NCI-H187 treated with DMSO at 0.1 percent for 48 hours (cell line): ENCODE measurements at regions not wholly inside any gene's neighbourhood (a gene's known extent, or its start where the extent isn't known, plus 50 kb on each side); places are given as distances from the start of the nearest gene placed in this dataset.
"Not testable (repeated sequence)": the region's sequence is repeated elsewhere in the genome, so short reads cannot be mapped to it uniquely, and the experiment has no call there.

Experiments
- DNase-seq: peaks from one replicate; lab custom pipeline; 2025; lab: John Stamatoyannopoulos, UW

- no peak for DNase-seq
Observed at GRCh38 chr20:51958099-51959065, 156.1 kb upstream of the SALL4 start.

GRCh38 chr20:51955756-51956155 lies 153.4 kb upstream of the SALL4 start:
- DNase-seq: no peak

GRCh38 chr20:51953731-51954340 lies 151.5 kb upstream of the SALL4 start:
- no peak for DNase-seq

- no peak for DNase-seq
Observed at GRCh38 chr20:51950926-51951325, 148.6 kb upstream of the SALL4 start.

- DNase-seq: no peak
Observed at GRCh38 chr20:51946586-51946985, 144.3 kb upstream of the SALL4 start.

DNA sequence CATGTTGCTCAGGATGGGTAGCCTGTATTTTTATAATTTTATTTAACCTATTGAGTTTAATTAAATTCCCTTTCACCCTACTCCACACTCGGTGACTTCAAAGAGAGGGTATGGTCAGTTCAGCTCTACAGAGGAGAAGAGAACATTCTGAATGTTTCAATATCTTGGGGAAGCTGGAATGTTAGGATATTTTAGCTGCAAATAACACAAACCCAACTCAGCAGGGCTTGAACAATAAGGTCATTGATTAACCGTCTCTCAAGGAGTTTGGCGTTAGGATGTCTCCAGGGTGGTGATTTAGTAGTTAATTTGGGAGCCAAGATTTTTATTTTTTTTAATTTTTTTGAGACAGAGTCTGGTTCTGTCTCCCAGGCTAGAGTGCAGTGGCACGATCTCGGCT lies 143.6 kb upstream of the SALL4 start:
- no peak for DNase-seq

DNA sequence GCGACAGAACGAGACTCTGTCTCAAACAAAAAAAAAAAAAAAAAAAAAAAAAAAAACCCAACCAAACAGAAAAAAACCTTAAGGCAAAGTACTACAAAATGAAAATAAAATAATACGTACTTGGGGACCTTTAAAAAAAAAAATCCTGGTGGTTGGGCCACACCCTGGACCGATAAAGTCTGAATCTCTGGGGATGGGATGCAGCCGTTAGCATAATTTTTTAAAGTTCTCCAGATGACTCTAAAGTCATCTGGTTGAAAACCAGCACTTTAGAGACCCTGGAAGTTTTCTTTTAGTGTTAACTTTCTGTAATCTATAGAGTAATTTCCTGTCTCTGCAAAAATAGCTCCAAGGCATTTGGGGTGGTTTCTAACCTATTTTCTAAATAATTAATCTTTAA lies 142.9 kb upstream of the SALL4 start:
- no peak for DNase-seq

- DNase-seq: no peak
Observed at GRCh38 chr20:51943761-51944160, 141.4 kb upstream of the SALL4 start.

DNA sequence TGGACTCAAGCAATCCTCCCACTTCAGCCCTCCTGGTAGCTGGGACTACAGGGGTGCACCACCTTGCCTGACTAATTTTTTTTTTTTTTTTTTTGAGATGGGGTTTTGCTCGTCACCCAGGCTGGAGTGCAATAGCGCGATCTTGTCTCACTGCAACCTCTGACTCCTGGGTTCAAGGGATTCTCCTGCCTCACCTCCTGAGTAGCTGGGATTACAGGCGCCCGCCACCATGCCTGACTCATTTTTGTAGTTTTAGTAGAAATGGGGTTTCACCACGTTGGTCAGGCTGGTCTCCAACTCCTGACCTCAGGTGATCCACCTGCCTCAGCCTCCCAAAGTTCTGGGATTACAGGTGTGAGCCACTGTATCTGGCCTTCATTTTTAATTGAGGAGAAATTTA lies 141.0 kb upstream of the SALL4 start:
- DNase-seq: not testable (repeated sequence)

- no peak for DNase-seq
Observed at GRCh38 chr20:51941503-51941902, 139.2 kb upstream of the SALL4 start.

- no peak for DNase-seq
Observed at GRCh38 chr20:51939259-51939585, 136.9 kb upstream of the SALL4 start.

DNA sequence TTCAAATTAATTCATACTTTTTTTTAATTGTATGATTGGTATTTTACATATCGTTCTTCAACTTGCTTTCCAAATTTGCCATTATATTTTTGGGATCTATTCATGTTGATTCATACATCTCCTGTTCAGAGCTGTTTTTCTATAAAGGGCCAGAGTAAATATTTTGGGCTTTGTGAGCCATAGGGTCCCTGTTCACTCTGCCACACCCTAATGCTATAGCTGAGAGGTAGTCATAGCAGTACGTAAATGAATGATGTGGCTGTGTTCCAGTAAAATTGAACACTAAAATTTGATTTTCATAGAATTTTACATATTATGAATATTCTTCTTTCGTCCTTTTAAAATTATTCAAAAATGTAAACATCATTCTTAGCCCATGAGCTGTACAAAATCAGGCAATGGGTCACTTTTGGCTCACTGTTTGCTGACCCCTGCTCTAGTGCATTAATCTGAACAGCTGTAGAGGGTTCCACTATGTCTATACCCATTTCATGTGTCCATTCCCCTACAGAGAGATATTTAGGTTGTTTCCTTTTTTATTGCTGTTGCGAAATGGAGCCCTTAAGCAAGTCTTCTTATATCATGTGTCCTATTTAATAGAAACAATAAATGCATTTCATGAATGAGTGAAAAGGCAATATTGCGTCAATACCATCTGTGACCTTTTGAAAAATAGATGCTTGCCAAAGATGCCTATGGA lies 136.4 kb upstream of the SALL4 start:
- no peak for DNase-seq

DNA sequence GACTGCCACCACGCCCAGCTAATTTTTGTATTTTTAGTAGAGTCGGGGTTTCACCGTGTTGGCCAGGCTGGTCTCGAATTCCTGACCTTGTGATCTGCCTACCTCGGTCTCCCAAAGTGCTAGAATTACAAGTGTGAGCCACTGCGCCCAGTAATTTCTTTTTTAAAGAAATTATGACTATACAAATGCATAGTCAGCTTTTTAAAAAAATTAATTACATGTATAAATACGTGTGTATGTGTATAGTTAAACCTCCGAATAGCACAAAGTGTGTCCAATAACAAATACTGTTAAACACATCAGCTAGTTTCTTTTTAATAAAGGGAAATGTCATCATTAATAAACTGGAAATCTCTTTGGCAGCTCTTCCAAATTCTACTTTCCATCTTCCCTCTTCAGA lies 135.5 kb upstream of the SALL4 start:
- no peak for DNase-seq

GRCh38 chr20:51936377-51936776 lies 134.1 kb upstream of the SALL4 start:
- no peak for DNase-seq

- no peak for DNase-seq
Observed at GRCh38 chr20:51935003-51935358, 132.7 kb upstream of the SALL4 start.

- no peak for DNase-seq
Observed at GRCh38 chr20:51934301-51935002, 132.1 kb upstream of the SALL4 start.

DNA sequence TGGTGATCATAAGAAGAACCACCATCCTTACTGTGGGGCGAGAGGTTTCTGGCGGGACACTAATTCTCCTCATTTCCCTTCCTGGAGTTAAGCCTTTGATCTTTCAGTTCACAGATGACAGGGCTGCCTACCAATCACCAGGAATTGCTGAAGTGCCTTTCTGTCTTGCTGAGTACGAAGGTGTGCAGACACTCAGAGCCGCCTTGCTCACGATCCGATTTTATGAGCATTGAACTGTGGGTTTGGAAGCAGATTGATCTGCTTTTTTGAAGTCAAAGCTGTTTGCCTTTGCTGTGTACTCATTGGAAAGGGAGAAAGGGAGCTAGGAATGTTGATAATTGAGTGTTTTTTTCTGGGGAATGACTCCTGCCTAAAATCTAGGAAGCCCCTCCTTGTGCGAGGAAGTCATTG lies 129.1 kb upstream of the SALL4 start:
- DNase-seq: no peak

DNA sequence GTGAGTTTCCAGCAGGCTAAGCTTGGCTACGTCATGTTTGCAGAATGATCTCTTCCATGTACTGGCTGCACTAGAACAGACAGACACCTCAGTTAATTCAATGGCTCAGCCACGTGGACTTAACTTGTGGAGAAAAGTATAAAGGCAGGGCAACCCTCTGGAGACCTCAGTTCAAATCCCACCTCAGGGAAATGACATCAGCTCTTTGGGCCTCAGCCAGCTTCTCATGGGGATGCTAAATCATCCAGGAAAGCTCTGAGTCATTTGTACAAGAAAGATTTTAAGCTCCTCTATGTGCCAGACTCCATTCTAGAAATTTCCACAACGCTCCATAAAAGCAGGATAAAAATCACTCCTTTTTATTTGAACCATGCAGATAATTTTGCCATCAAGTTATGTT lies 128.5 kb upstream of the SALL4 start:
- DNase-seq: no peak

- DNase-seq: no peak
Observed at GRCh38 chr20:51928931-51929330, 126.6 kb upstream of the SALL4 start.

DNA sequence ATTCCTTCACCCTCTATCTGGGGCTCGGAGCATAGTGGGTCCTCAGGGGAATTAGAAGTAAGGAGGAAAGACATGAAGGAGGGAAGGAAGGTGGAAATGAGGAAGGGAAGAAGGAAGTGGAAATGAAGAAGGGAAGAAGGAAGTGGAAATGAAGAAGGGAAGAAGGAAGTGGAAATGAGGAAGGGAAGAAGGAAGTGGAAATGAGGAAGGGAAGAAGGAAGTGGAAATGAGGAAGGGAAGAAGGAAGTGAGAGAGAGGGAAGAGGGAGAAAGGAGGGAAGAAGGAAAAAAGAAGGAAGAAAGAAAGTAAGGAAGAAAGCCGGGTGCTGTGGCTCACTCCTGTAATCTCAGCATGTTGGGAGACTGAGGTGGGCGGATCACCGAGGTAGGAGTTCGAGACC lies 125.6 kb upstream of the SALL4 start:
- not testable (repeated sequence) for DNase-seq

DNA sequence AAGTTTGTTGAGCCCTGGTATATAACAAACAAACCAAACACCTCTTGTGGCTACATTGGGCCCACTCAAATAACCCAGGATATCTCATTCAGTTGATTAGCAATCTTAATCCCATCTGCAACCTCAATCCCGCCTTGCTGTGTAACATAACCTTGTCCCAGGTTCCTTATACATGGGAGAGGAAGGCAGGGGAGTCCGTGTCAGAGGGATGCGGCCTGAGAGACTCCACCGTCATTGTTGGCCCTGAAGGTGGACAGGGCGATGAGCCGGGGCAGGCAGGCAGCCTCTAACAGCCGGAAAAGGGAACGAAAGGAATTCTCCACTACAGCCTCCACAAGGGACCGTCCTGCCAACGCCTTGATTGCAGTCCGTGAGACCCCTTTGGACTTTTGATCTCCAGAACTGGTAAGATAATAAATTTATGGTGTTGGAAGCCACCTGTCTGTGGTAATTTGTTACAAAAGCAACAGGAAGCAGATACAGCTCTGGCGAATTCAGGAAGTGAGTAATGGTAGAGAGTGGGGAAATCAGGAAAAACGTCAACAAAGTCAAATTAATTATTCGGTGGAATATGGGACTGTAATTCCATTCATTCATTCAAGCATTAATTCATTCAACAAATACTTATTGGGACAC lies 124.5 kb upstream of the SALL4 start:
- no peak for DNase-seq

DNA sequence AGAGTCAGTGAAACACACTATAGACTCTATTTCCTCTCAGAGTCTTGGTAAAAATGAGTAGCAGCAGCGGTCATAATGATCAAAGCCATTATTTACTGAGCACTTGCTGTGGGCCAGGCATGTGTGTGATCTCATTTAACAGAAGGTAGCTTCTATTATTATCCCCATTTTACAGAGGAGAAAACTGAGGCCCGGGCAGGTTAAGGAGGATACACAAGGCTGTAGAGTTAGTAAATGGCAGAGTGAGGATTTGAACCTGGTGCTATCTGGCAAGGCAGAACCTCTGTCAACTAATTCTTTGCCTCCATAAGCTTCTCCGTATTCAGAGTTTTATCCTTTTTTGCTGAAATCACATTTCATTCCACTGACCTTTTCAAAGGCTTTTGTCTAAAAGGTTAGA lies 122.2 kb upstream of the SALL4 start:
- no peak for DNase-seq
